HepG2 (cell line): ENCODE measurements at regions not wholly inside any gene's neighbourhood (a gene's known extent, or its start where the extent isn't known, plus 50 kb on each side); places are given as distances from the start of the nearest gene placed in this dataset.

Source experiments
- AHR ChIP-seq: IDR thresholded peaks from 2 replicates; pipeline ENCODE4 v1.6.1; 2018; ENCODE audit warnings: missing genetic modification reagents, missing compliant biosample characterization
- CBX1 ChIP-seq: IDR thresholded peaks from one replicate; pipeline ENCODE4 v1.6.1; 2016; ENCODE audit warnings: antibody characterized with exemption, low read depth
- ETV5 ChIP-seq: IDR thresholded peaks from 2 replicates; pipeline ENCODE4 v1.6.1; 2018; ENCODE audit warnings: missing biosample characterization, missing genetic modification reagents, inconsistent platforms, borderline replicate concordance
- FLYWCH1 ChIP-seq: sonication (generic); formaldehyde crosslinking; IDR thresholded peaks from 2 replicates; pipeline ENCODE4 v1.8.1; 2023; ENCODE audit warnings: mild to moderate bottlenecking, missing genetic modification reagents
- FOXA1 ChIP-seq, 2 experiments: fragments of 450-650 bp in 1 of 2; sonication (generic) in 1 of 2; formaldehyde crosslinking in 1 of 2; IDR thresholded peaks; 2 replicates each; pipeline versions ENCODE4 v1.4.0 to v1.6.1; 2016 to 2020; ENCODE audit warnings: missing genetic modification reagents in 1 of 2
- HBP1 ChIP-seq: IDR thresholded peaks from 2 replicates; pipeline ENCODE4 v1.6.1; 2016; ENCODE audit warnings: low read depth, control low read depth
- HOXA7 ChIP-seq: sonication (generic); formaldehyde crosslinking; IDR thresholded peaks from 2 replicates; pipeline ENCODE4 v1.8.1; 2022; ENCODE audit warnings: mild to moderate bottlenecking, missing genetic modification reagents, moderate library complexity
- KLF16 ChIP-seq, 2 experiments: sonication (generic) in 1 of 2; formaldehyde crosslinking in 1 of 2; IDR thresholded peaks; 2 replicates each; pipeline versions ENCODE4 v1.6.1 to v1.8.0; 2016 to 2023; ENCODE audit warnings: missing genetic modification reagents in 2 of 2, missing compliant biosample characterization in 1 of 2
- PTBP1 ChIP-seq: fragments of 200-400 bp; formaldehyde crosslinking; IDR thresholded peaks from 2 replicates; pipeline ENCODE4 v1.6.1; 2018; ENCODE audit warnings: low read length, low read depth; ENCODE audit not compliant: poor library complexity, severe bottlenecking
- RBM39 ChIP-seq: fragments of 200-400 bp; formaldehyde crosslinking; IDR thresholded peaks from one replicate; pipeline ENCODE4 v1.6.1; 2018; ENCODE audit warnings: antibody characterized with exemption, mild to moderate bottlenecking, low read depth, low read length; ENCODE audit not compliant: poor library complexity, severe bottlenecking
- REL ChIP-seq: sonication (generic); formaldehyde crosslinking; conservative IDR thresholded peaks from 2 replicates; pipeline ENCODE4 v1.8.0; 2022; ENCODE audit warnings: mild to moderate bottlenecking, missing genetic modification reagents, moderate library complexity
- ZC3H13 ChIP-seq: sonication (generic); formaldehyde crosslinking; IDR thresholded peaks from 2 replicates; pipeline ENCODE4 v1.8.1; 2023; ENCODE audit warnings: mild to moderate bottlenecking, missing genetic modification reagents, moderate library complexity
- ZFP41 ChIP-seq: sonication (generic); formaldehyde crosslinking; IDR thresholded peaks from 2 replicates; pipeline ENCODE4 v1.4.0; 2020; ENCODE audit warnings: mild to moderate bottlenecking, missing genetic modification reagents, borderline replicate concordance
- ZNF234 ChIP-seq: sonication (generic); formaldehyde crosslinking; conservative IDR thresholded peaks from 2 replicates; pipeline ENCODE4 v1.5.1; 2020; ENCODE audit warnings: mild to moderate bottlenecking, missing genetic modification reagents
- ZNF546 ChIP-seq: sonication (generic); formaldehyde crosslinking; conservative IDR thresholded peaks from 2 replicates; pipeline ENCODE4 v1.8.1; 2023; ENCODE audit warnings: mild to moderate bottlenecking, missing genetic modification reagents
- ZNF703 ChIP-seq: sonication (generic); formaldehyde crosslinking; IDR thresholded peaks from 2 replicates; pipeline ENCODE4 v1.5.1; 2020; ENCODE audit warnings: missing genetic modification reagents, mild to moderate bottlenecking, moderate library complexity, borderline replicate concordance
- TF ChIP-seq, protein P1 (sequence below): sonication (generic); formaldehyde crosslinking; IDR thresholded peaks from 2 replicates; pipeline ENCODE4 v1.5.0; 2020; ENCODE audit warnings: missing genetic modification reagents
- TF ChIP-seq, protein P2 (sequence below), 2 experiments: sonication (generic) in 1 of 2; formaldehyde crosslinking in 1 of 2; IDR thresholded peaks; 2 replicates each; pipeline versions ENCODE4 v1.6.1 to v1.9.0; 2014 to 2022; ENCODE audit warnings: antibody characterized with exemption in 1 of 2, borderline replicate concordance in 1 of 2, inconsistent platforms in 1 of 2, low read depth in 1 of 2, missing genetic modification reagents in 1 of 2

- TF ChIP-seq RBM39 = no peak
- no peak for TF ChIP-seq AHR
- TF ChIP-seq, protein P1, sequence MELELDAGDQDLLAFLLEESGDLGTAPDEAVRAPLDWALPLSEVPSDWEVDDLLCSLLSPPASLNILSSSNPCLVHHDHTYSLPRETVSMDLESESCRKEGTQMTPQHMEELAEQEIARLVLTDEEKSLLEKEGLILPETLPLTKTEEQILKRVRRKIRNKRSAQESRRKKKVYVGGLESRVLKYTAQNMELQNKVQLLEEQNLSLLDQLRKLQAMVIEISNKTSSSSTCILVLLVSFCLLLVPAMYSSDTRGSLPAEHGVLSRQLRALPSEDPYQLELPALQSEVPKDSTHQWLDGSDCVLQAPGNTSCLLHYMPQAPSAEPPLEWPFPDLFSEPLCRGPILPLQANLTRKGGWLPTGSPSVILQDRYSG = 0 out of 2 replicates have a peak, but pooled peaks have one; percentile 53
- no peak for TF ChIP-seq CBX1
- TF ChIP-seq KLF16 (CRISPR knock-in tag; IDR thresholded peaks at IDR 0.05) = peak in 1 of 2 experiments; percentile 34; a peak in 1 of 4 replicates
- TF ChIP-seq ZNF546 (CRISPR knock-in tag) = no peak
- no peak for TF ChIP-seq ZNF234
- TF ChIP-seq FLYWCH1 (CRISPR knock-in tag) = no peak
- no peak for TF ChIP-seq HBP1 (CRISPR knock-in tag)
- peak; percentile 77; the same call in 1 of the 2 replicates for TF ChIP-seq ETV5 (CRISPR knock-in tag)
- no peak for TF ChIP-seq ZNF703 (CRISPR knock-in tag)
- TF ChIP-seq ZC3H13 = no peak
- no peak for TF ChIP-seq ZFP41 (CRISPR knock-in tag)
- no peak for TF ChIP-seq FOXA1 (IDR thresholded peaks at IDR 0.05)
- no peak for TF ChIP-seq FOXA1 (CRISPR knock-in tag; IDR thresholded peaks at IDR 0.05)
- no peak for TF ChIP-seq PTBP1
- TF ChIP-seq, protein P2, sequence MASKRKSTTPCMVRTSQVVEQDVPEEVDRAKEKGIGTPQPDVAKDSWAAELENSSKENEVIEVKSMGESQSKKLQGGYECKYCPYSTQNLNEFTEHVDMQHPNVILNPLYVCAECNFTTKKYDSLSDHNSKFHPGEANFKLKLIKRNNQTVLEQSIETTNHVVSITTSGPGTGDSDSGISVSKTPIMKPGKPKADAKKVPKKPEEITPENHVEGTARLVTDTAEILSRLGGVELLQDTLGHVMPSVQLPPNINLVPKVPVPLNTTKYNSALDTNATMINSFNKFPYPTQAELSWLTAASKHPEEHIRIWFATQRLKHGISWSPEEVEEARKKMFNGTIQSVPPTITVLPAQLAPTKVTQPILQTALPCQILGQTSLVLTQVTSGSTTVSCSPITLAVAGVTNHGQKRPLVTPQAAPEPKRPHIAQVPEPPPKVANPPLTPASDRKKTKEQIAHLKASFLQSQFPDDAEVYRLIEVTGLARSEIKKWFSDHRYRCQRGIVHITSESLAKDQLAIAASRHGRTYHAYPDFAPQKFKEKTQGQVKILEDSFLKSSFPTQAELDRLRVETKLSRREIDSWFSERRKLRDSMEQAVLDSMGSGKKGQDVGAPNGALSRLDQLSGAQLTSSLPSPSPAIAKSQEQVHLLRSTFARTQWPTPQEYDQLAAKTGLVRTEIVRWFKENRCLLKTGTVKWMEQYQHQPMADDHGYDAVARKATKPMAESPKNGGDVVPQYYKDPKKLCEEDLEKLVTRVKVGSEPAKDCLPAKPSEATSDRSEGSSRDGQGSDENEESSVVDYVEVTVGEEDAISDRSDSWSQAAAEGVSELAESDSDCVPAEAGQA (IDR thresholded peaks at IDR 0.05; ENCODE audit: low read depth) = no peak
- TF ChIP-seq, protein P2 (CRISPR knock-in tag; IDR thresholded peaks at IDR 0.05; ENCODE audit: borderline replicate concordance) = no peak
- TF ChIP-seq REL (CRISPR knock-in tag) = no peak
- TF ChIP-seq HOXA7 (CRISPR knock-in tag) = no peak
Observed at GRCh38 chr6:106731144-106731842, 101.9 kb downstream of the QRSL1 start (continued).
